ENCODE measurements at regions not wholly inside any gene's neighbourhood (a gene's known extent, or its start where the extent isn't known, plus 50 kb on each side); places are given as distances from the start of the nearest gene placed in this dataset.

GRCh38 chr3:176954517-176954916 is 242.8 kb downstream of the TBL1XR1 start:
- no peak overlapping the region for H3K4me3 ChIP-seq (replicated peaks in 1 of 2; ENCODE audit: low read depth in 2 of 2, low read length in 2 of 2)
- no peak for TF ChIP-seq CTCF (IDR thresholded peaks at IDR 0.05; ENCODE audit: low read depth, low read length)
- no peak for DNase-seq (ENCODE audit: low read depth in 2 of 2)

- peak; percentile 71 to 77 for DNase-seq (ENCODE audit: low read depth in 2 of 2)
- no peak overlapping the region for H3K4me3 ChIP-seq (replicated peaks in 1 of 2; ENCODE audit: low read depth in 2 of 2, low read length in 2 of 2)
- no peak for TF ChIP-seq CTCF (IDR thresholded peaks at IDR 0.05; ENCODE audit: low read depth, low read length)
Observed at GRCh38 chr3:176953106-176954060, 243.9 kb downstream of the TBL1XR1 start.

- no peak overlapping the region for H3K4me3 ChIP-seq (replicated peaks in 1 of 2; ENCODE audit: low read depth in 2 of 2, low read length in 2 of 2)
- no peak for TF ChIP-seq CTCF (IDR thresholded peaks at IDR 0.05; ENCODE audit: low read depth, low read length)
- DNase-seq (ENCODE audit: low read depth in 2 of 2), result peak in 1 of 2 donors; percentile 43
Observed at GRCh38 chr3:176951586-176952292, 245.5 kb downstream of the TBL1XR1 start.

- no peak for DNase-seq (ENCODE audit: low read depth in 2 of 2)
- TF ChIP-seq CTCF (IDR thresholded peaks at IDR 0.05; ENCODE audit: low read depth, low read length), result no peak
- no peak overlapping the region for H3K4me3 ChIP-seq (replicated peaks in 1 of 2; ENCODE audit: low read depth in 2 of 2, low read length in 2 of 2)
Observed at GRCh38 chr3:176951144-176951543, 246.1 kb downstream of the TBL1XR1 start.

GRCh38 chr3:176950743-176951142 is 246.5 kb downstream of the TBL1XR1 start:
- no peak overlapping the region for H3K4me3 ChIP-seq (replicated peaks in 1 of 2; ENCODE audit: low read depth in 2 of 2, low read length in 2 of 2)
- TF ChIP-seq CTCF (IDR thresholded peaks at IDR 0.05; ENCODE audit: low read depth, low read length), result no peak
- peak; percentile 17 to 77 for DNase-seq (ENCODE audit: low read depth in 2 of 2)

- no peak for TF ChIP-seq CTCF (IDR thresholded peaks at IDR 0.05; ENCODE audit: low read depth, low read length)
- no peak overlapping the region for H3K4me3 ChIP-seq (replicated peaks in 1 of 2; ENCODE audit: low read depth in 2 of 2, low read length in 2 of 2)
- no peak for DNase-seq (ENCODE audit: low read depth in 2 of 2)
Observed at GRCh38 chr3:176948151-176948550, 249.1 kb downstream of the TBL1XR1 start.

Measured in cardiac fibroblast (primary cell).